ENCODE measurements at regions not wholly inside any gene's neighbourhood (a gene's known extent, or its start where the extent isn't known, plus 50 kb on each side); places are given as distances from the start of the nearest gene placed in this dataset.

GRCh38 chr3:81087607-81088006 lies 673.8 kb downstream of the GBE1 start:
- no peak for TF ChIP-seq CTCF (IDR thresholded peaks at IDR 0.05)
- TF ChIP-seq ZFX (IDR thresholded peaks at IDR 0.05; ENCODE audit: borderline replicate concordance), result no peak

Data from 22Rv1 (cell line).